Endothelial cell of umbilical vein (primary cell): ENCODE measurements at regions not wholly inside any gene's neighbourhood (a gene's known extent, or its start where the extent isn't known, plus 50 kb on each side); places are given as distances from the start of the nearest gene placed in this dataset.

Experiments used
- CTCF ChIP-seq, 2 donors: IDR thresholded peaks; 1 replicate in 1 of 2; 2 replicates in 1 of 2; pipeline ENCODE4 v1.5.1; 2011; ENCODE audit warnings: low read length in 2 of 2, mild to moderate bottlenecking in 2 of 2, moderate library complexity in 2 of 2, control low read depth in 1 of 2, inconsistent platforms in 1 of 2, low read depth in 1 of 2; ENCODE audit not compliant: insufficient read depth in 1 of 2; ENCODE audit errors: extremely low read depth in 1 of 2
- EZH2 ChIP-seq: IDR thresholded peaks from 2 replicates; pipeline ENCODE4 v1.6.1; 2012; ENCODE audit warnings: borderline replicate concordance, low read depth, mild to moderate bottlenecking, moderate library complexity, low read length, inconsistent platforms; ENCODE audit not compliant: severe bottlenecking
- FOS ChIP-seq: IDR thresholded peaks from 2 replicates; pipeline ENCODE4 v1.6.1; 2011; ENCODE audit warnings: mild to moderate bottlenecking, low read length, moderate library complexity, borderline replicate concordance; ENCODE audit not compliant: insufficient read depth
- JUN ChIP-seq: IDR thresholded peaks from 2 replicates; pipeline ENCODE4 v1.6.1; 2011; ENCODE audit warnings: borderline replicate concordance, low read depth; ENCODE audit not compliant: insufficient read length, insufficient read depth
- POLR2A ChIP-seq: IDR thresholded peaks from 2 replicates; pipeline ENCODE4 v1.6.1; 2012; ENCODE audit warnings: low read depth, mild to moderate bottlenecking, control low read depth, low read length
- POLR2AphosphoS5 ChIP-seq: IDR thresholded peaks from 2 replicates; pipeline ENCODE4 v1.6.1; 2012; ENCODE audit warnings: low read depth, mild to moderate bottlenecking, control low read depth, low read length, moderate library complexity; ENCODE audit not compliant: insufficient read depth

DNA sequence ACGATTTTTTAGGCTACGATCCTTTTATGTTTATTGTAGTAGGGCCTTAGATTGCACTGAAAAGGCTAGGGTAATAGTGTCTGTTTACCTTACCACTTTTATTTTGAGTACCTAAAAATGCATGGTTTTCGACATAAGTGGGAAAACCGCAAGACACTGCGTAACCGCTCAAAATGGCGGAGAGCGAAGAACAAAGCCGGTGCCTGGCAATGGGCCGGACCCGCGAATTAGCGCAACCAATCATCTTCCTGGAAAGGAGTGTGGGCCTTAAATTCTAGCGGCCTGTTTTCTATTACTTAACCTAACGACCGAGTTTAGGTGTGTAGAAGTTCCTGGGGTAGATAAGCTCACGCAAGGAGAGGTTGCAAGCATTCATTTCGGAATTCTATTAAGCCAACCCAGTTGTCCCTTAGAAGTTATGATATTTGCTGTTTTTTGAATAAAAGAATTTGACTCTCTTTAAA is 118.0 kb downstream of the HFE start:
- TF ChIP-seq POLR2A, result no peak
- no peak for TF ChIP-seq CTCF (IDR thresholded peaks at IDR 0.05; ENCODE audit: extremely low read depth in 1 of 2, insufficient read depth in 1 of 2, low read depth in 1 of 2, low read length in 2 of 2)
- peak; percentile 23 for TF ChIP-seq POLR2AphosphoS5
- no peak for TF ChIP-seq FOS
- TF ChIP-seq EZH2, result no peak
- TF ChIP-seq JUN, result no peak
